ENCODE measurements at regions not wholly inside any gene's neighbourhood (a gene's known extent, or its start where the extent isn't known, plus 50 kb on each side); places are given as distances from the start of the nearest gene placed in this dataset.

DNA sequence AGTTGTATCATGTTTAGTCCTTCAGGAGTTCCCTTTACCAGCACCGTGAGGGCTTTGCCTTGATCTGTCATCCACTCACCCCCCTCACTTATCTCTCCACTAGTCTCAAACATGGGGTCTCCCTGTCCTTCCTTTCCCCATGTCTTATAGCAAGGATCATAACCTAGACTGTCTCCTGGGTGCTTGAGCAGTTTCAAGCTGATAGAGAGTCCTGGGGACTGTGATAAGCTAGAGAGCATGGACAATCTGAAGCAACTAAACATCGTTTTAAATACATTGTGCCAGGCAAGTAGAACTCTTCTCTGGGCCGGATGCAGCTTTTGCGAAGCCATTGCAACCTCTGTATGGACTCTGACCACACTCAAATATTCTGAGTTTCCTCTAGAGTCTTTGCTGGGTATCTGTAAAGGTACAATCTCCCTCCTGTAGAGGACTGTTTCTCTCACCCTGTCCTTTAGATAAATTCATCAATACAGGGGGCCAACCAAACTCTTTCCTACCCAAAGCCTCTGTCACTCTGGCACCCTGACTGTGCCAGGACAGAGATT, 684.6 kb upstream of the NR2F2 start:
- TF ChIP-seq CREB1 (CRISPR knock-in tag; IDR thresholded peaks at IDR 0.05; ENCODE audit: low read depth), result no peak
- TF ChIP-seq ETS1 (IDR thresholded peaks at IDR 0.05), result no peak
- TF ChIP-seq, protein P1, sequence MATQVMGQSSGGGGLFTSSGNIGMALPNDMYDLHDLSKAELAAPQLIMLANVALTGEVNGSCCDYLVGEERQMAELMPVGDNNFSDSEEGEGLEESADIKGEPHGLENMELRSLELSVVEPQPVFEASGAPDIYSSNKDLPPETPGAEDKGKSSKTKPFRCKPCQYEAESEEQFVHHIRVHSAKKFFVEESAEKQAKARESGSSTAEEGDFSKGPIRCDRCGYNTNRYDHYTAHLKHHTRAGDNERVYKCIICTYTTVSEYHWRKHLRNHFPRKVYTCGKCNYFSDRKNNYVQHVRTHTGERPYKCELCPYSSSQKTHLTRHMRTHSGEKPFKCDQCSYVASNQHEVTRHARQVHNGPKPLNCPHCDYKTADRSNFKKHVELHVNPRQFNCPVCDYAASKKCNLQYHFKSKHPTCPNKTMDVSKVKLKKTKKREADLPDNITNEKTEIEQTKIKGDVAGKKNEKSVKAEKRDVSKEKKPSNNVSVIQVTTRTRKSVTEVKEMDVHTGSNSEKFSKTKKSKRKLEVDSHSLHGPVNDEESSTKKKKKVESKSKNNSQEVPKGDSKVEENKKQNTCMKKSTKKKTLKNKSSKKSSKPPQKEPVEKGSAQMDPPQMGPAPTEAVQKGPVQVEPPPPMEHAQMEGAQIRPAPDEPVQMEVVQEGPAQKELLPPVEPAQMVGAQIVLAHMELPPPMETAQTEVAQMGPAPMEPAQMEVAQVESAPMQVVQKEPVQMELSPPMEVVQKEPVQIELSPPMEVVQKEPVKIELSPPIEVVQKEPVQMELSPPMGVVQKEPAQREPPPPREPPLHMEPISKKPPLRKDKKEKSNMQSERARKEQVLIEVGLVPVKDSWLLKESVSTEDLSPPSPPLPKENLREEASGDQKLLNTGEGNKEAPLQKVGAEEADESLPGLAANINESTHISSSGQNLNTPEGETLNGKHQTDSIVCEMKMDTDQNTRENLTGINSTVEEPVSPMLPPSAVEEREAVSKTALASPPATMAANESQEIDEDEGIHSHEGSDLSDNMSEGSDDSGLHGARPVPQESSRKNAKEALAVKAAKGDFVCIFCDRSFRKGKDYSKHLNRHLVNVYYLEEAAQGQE (IDR thresholded peaks at IDR 0.05; ENCODE audit: unreplicated experiment), result no peak
- TF ChIP-seq EZH2 (IDR thresholded peaks at IDR 0.05; ENCODE audit: low read depth, unreplicated experiment), result no peak
- no peak for TF ChIP-seq POLR2AphosphoS5 (IDR thresholded peaks at IDR 0.05; ENCODE audit: low read depth)
- TF ChIP-seq, protein P2, sequence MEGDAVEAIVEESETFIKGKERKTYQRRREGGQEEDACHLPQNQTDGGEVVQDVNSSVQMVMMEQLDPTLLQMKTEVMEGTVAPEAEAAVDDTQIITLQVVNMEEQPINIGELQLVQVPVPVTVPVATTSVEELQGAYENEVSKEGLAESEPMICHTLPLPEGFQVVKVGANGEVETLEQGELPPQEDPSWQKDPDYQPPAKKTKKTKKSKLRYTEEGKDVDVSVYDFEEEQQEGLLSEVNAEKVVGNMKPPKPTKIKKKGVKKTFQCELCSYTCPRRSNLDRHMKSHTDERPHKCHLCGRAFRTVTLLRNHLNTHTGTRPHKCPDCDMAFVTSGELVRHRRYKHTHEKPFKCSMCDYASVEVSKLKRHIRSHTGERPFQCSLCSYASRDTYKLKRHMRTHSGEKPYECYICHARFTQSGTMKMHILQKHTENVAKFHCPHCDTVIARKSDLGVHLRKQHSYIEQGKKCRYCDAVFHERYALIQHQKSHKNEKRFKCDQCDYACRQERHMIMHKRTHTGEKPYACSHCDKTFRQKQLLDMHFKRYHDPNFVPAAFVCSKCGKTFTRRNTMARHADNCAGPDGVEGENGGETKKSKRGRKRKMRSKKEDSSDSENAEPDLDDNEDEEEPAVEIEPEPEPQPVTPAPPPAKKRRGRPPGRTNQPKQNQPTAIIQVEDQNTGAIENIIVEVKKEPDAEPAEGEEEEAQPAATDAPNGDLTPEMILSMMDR (conservative IDR thresholded peaks at IDR 0.05; ENCODE audit: low read depth in 2 of 2), result no peak
- no peak for TF ChIP-seq EZH2phosphoT487 (IDR thresholded peaks at IDR 0.05; ENCODE audit: unreplicated experiment)
